ENCODE measurements at regions not wholly inside any gene's neighbourhood (a gene's known extent, or its start where the extent isn't known, plus 50 kb on each side); places are given as distances from the start of the nearest gene placed in this dataset.

DNA sequence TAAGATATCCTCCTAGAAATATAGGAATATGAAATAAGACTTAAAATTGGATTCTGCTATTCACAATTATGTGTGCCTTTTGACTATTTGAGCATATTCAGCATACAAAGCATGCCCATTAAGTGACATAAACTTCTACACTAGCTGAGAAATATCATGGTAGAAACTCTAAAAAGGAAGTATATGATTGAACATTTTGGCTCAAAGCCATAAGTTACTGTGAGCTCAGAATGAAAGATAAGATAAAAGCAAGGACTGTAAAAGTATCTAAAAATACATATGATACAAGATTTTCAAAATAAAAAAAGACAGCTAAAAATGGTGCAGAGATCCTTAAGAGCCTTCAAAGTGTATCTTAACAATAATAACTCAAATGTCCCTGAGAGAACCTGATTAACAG lies 340.5 kb upstream of the SLC39A10 start:
- no peaks in the 10 kb centered on the region for H3K9me3 Mint-ChIP-seq
- H3K27ac Mint-ChIP-seq: no peak overlapping the region
- no peaks in the 10 kb centered on the region for H3K36me3 Mint-ChIP-seq
- H3K27me3 Mint-ChIP-seq (ENCODE audit: low read depth in 3 of 3): no peaks in the 10 kb centered on the region
- H3K4me1 Mint-ChIP-seq: no peaks in the 10 kb centered on the region
- H3K4me3 Mint-ChIP-seq: no peak overlapping the region
- no peak for DNase-seq

DNA sequence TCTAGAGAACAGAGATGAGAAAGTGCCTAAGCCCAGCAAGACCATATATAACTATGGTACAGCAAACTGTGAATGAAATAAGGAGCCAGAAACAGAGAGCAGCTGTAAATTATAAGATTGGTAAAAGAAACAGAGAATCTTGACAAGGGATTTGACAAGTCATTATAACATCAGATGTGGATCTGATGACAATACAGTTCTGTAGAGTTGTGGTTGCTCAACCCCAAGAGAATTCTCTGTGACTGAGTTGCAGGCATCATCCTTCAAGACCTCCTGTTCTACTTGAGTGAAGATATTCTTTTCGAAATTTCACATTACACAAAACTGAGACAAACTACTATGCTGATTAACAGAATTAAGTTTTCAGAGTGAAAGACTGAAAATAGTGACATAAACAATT lies 343.1 kb upstream of the SLC39A10 start:
- DNase-seq: no peak
- Mint-ChIP-seq H3K36me3 (no peaks in the 10 kb centered on the region), H3K4me1 (no peaks in the 10 kb centered on the region)

DNA sequence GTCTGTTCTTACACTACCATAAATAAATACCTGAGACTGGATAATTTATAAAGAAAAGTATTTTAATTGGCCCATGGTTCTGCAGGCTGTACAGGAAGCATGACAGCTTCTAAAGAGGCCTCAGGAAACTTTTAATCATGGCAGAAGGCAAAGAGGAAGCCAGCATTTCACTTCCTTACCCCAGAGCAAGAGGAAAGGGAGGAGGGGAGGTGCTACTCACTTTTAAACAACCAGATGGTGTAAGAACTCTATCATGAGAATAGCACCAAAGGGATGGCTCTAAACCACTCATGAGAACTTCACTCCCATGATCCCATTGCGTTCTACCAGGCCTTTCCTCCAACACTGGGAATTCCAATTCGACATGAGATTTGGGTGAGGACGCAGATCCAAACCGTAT lies 344.4 kb upstream of the SLC39A10 start:
- H3K9me3 Mint-ChIP-seq: no peaks in the 10 kb centered on the region
- H3K36me3 Mint-ChIP-seq: no peaks in the 10 kb centered on the region
- no peaks in the 10 kb centered on the region for H3K4me1 Mint-ChIP-seq
- no peak overlapping the region for H3K4me3 Mint-ChIP-seq
- no peak overlapping the region for H3K27ac Mint-ChIP-seq
- peaks cover 0 to 2% (median 0%) of the 10 kb centered on the region in 3 donors for H3K27me3 Mint-ChIP-seq (ENCODE audit: low read depth in 3 of 3)
- no peak for DNase-seq

More for the DNA sequence above, 343.1 kb upstream of the SLC39A10 start:
- no peak overlapping the region for H3K4me3 Mint-ChIP-seq
- no peaks in the 10 kb centered on the region for H3K9me3 Mint-ChIP-seq
- H3K27me3 Mint-ChIP-seq (ENCODE audit: low read depth in 3 of 3): peaks cover 0 to 2% (median 0%) of the 10 kb centered on the region in 3 donors
- H3K27ac Mint-ChIP-seq: no peak overlapping the region

DNA sequence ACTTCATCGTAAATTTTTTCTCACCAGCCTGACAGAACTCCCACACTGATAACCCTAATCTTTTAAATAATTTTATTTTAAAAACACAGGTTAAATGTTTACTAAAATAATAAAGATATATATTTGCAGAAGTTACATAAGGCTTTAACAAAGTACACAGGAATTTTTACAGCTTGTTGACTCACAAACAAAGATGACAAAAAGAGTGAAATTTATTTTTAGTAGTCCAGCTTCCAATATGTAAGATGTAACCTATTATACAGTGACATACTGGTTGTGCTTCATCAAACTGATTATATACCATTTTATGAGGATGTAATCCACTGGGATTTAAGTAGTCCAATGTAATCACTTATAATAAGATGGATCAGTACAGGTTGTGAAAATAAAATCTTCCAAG lies 348.9 kb upstream of the SLC39A10 start:
- no peak for DNase-seq
- no peak overlapping the region for H3K27ac Mint-ChIP-seq
- H3K4me1 Mint-ChIP-seq: no peaks in the 10 kb centered on the region
- no peaks in the 10 kb centered on the region for H3K36me3 Mint-ChIP-seq
- no peaks in the 10 kb centered on the region for H3K9me3 Mint-ChIP-seq
- no peak overlapping the region for H3K4me3 Mint-ChIP-seq
- H3K27me3 Mint-ChIP-seq (ENCODE audit: low read depth in 3 of 3): peaks cover 0 to 4% (median 2%) of the 10 kb centered on the region in 3 donors

DNA sequence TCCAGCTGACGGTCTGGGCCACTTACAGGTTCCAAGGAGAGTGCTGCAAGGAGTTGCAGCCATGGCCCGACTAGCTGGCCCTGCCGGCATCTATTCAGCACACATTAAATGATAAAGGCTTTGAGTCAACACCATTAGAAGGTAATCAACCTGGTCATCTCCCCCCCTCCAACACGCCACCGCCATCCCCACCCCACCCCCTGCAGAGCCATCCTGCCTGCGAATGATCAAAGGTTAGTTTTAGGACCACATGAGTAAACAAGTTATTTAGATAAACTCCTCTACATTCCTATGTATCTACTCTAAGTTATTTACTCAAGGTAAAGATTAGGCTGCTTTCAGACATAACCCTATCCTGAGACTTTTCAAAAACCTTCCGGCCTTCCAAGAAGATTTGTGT lies 349.3 kb upstream of the SLC39A10 start:
- no peaks in the 10 kb centered on the region for H3K4me1 Mint-ChIP-seq
- no peak for DNase-seq
- no peak overlapping the region for H3K27ac Mint-ChIP-seq
- H3K27me3 Mint-ChIP-seq (ENCODE audit: low read depth in 3 of 3): peaks cover 0 to 4% (median 2%) of the 10 kb centered on the region in 3 donors
- H3K4me3 Mint-ChIP-seq: no peak overlapping the region
- H3K36me3 Mint-ChIP-seq: no peaks in the 10 kb centered on the region
- no peaks in the 10 kb centered on the region for H3K9me3 Mint-ChIP-seq

DNA sequence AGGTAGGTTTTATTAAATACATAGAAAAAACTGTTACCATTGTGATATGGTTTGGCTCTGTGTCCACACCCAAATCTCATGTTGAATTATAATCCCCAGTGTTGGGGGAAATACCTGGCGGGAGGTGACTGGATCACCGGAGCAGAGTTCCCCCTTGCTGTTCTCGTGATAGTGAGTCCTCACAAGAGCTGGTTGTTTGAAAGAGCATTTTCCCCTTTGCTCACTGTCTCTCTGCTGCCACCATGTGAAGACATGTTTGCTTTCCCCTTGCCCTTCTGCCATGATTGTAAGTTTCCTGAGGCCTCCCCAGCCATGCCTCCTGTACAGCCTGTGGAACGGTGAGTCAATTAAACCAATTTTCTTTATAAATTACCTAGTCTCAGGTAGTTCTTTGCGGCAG lies 352.7 kb upstream of the SLC39A10 start:
- Mint-ChIP-seq H3K36me3 (no peaks in the 10 kb centered on the region), H3K27ac (no peak overlapping the region), H3K4me1 (no peaks in the 10 kb centered on the region), H3K4me3 (no peak overlapping the region), H3K27me3 (ENCODE audit: low read depth in 3 of 3) (peaks cover 0 to 4% (median 4%) of the 10 kb centered on the region in 3 donors), H3K9me3 (no peaks in the 10 kb centered on the region)
- no peak for DNase-seq

DNA sequence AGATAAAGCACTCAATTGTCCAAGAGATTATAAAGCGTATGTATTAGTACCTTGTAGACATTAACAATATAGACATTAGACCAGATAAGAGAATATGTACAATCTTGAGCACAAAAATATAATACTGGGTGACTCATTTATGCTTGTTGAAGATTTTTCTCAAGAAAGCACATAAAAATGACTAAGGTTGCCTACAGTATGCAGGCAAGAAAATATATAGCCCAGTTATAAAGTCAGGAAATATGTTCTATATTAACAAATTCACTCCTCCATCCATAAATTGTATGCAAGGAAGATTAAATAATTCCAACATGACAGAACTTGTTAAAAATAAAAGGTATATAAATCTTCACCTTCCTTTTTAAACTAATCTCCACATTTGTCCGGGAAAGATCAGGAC lies 356.4 kb upstream of the SLC39A10 start:
- Mint-ChIP-seq H3K9me3 (no peaks in the 10 kb centered on the region), H3K4me3 (no peak overlapping the region), H3K36me3 (no peaks in the 10 kb centered on the region), H3K27ac (no peak overlapping the region), H3K4me1 (no peaks in the 10 kb centered on the region), H3K27me3 (ENCODE audit: low read depth in 3 of 3) (peaks cover 0 to 4% (median 0%) of the 10 kb centered on the region in 3 donors)
- no peak for DNase-seq

DNA sequence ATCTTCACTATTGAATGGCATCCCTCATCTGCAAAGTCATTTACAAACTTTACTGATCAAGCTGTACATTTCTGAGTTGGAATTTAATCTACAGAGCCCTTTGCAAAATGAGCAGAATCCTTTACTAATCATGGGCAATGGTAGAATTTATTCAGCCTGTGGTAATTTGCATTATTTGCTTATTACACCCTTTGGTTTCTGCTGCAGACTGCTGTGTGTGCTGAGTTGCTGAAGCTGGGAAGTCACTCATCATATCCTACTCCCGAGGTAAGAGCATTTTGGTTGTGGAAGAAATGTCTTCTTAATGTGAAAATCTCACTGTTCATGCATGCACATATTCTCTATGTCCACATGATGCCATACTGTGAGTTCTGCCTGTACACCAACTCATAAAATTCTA lies 357.4 kb upstream of the SLC39A10 start:
- peaks cover 0 to 4% (median 0%) of the 10 kb centered on the region in 3 donors for H3K27me3 Mint-ChIP-seq (ENCODE audit: low read depth in 3 of 3)
- no peaks in the 10 kb centered on the region for H3K36me3 Mint-ChIP-seq
- no peaks in the 10 kb centered on the region for H3K4me1 Mint-ChIP-seq
- no peak for DNase-seq
- H3K27ac Mint-ChIP-seq: no peak overlapping the region
- H3K4me3 Mint-ChIP-seq: no peak overlapping the region
- no peaks in the 10 kb centered on the region for H3K9me3 Mint-ChIP-seq

DNA sequence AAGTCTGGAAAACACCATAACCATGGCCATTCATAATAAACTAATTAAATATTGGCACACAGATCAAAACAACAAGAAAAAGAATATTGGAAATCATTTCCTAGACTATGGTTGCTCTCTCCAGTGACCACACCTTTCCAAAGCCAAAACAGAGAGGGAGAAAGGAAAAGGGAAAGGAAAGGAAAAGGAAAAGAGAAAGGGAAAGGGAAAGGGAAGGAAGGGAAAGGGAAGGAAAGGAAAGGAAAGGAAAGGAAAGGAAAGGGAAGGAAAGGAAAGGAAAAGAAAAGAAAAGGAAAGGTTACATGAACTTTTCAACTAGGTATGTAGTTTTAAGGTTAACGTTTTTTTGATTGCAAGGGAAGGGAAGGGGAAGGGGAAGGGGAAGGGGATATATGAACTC lies 360.5 kb upstream of the SLC39A10 start:
- Mint-ChIP-seq H3K4me1 (no peaks in the 10 kb centered on the region), H3K27ac (no peak overlapping the region), H3K36me3 (peaks cover 0 to 3% (median 0%) of the 10 kb centered on the region in 3 donors)

DNA sequence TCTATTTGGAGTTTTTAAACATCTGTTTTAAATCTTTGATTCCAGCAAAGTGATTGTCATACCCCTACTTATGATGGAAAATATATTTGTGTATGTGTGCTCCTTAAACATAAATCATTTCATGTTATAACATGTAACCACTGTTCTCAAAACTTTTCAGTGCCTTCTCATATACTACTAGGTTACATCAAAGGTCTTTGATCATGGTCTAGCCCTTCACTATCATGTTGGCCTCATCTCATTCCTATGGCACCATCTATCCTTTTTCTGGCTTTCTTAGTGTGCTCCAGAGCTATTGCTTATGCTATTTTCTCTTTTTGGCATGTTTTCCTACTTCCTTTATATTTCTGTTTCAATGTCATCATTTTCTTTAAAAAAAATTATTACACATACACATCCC lies 367.9 kb upstream of the SLC39A10 start:
- Mint-ChIP-seq H3K36me3 (peaks cover 0 to 3% (median 0%) of the 10 kb centered on the region in 3 donors), H3K4me1 (no peaks in the 10 kb centered on the region), H3K4me3 (no peak overlapping the region), H3K9me3 (peaks cover 0 to 6% (median 0%) of the 10 kb centered on the region in 6 donors), H3K27me3 (ENCODE audit: low read depth in 3 of 3) (peaks cover 0 to 9% (median 8%) of the 10 kb centered on the region in 3 donors), H3K27ac (no peak overlapping the region)
- no peak for DNase-seq

More for the DNA sequence above, 360.5 kb upstream of the SLC39A10 start:
- no peak for DNase-seq
- H3K4me3 Mint-ChIP-seq: no peak overlapping the region
- H3K9me3 Mint-ChIP-seq: peaks cover 0 to 6% (median 0%) of the 10 kb centered on the region in 6 donors
- H3K27me3 Mint-ChIP-seq (ENCODE audit: low read depth in 3 of 3): peaks cover 0 to 7% (median 3%) of the 10 kb centered on the region in 3 donors

DNA sequence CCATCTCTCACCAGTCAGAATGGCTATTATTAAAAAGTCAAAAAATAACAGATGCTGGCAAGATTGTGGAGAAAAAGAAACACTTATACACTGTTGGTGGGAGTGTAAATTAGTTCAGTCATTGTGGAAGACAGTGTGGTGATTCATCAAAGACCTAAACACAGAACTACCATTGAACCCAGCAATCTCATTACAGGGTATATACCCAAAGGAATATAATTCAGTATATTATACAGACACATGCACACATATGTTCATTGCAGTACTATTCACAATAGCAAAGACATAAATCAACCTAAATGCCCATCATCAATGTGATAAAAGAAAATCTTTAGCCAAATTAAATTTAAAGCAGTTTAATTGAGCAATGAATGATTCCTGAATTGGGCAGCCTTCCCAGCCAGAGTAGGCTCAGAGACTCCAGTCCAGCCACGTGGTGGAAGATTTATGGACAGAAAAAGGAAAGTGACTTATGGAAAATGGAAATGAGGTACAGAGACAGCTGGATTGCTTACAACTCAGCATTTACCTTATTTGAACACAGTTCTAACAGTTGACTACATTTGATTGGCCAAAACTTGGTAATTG lies 377.1 kb upstream of the SLC39A10 start:
- Mint-ChIP-seq H3K27ac (no peak overlapping the region), H3K36me3 (no peaks in the 10 kb centered on the region), H3K9me3 (no peaks in the 10 kb centered on the region), H3K4me3 (no peak overlapping the region), H3K27me3 (ENCODE audit: low read depth in 3 of 3) (peaks cover 0 to 11% (median 2%) of the 10 kb centered on the region in 3 donors), H3K4me1 (no peaks in the 10 kb centered on the region)
- no peak for DNase-seq

DNA sequence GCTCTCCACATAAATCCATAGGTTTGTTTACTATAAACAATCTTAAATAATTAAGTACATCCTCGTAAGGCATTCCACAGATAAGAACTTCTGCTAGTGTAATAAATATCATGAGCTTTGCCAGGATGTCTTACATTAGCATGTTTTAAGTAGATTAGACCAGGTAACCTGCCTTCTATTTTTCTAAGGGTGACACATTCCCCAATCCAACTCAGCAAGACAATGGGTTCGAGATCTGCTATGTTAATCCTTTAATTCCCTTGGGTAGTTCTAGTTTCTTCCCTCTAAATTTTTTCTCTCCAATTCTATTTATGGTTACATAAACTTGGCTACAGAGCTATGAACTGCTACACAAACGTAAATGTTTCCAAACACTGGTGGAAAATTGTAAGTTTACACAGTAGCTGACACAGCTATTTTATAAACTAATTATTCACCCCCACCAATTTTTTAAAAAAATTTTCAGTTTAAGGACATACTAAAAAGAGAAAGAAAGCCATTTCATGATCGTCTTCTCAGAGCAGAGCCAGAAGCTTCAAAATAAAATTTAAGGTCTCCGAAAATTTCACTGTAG lies 386.5 kb upstream of the SLC39A10 start:
- Mint-ChIP-seq H3K27ac (no peak overlapping the region), H3K4me3 (no peak overlapping the region), H3K36me3 (no peaks in the 10 kb centered on the region), H3K4me1 (no peaks in the 10 kb centered on the region), H3K9me3 (peaks cover 0 to 6% (median 0%) of the 10 kb centered on the region in 6 donors), H3K27me3 (ENCODE audit: low read depth in 3 of 3) (peaks cover 1 to 12% (median 4%) of the 10 kb centered on the region in 3 donors)
- no peak for DNase-seq

DNA sequence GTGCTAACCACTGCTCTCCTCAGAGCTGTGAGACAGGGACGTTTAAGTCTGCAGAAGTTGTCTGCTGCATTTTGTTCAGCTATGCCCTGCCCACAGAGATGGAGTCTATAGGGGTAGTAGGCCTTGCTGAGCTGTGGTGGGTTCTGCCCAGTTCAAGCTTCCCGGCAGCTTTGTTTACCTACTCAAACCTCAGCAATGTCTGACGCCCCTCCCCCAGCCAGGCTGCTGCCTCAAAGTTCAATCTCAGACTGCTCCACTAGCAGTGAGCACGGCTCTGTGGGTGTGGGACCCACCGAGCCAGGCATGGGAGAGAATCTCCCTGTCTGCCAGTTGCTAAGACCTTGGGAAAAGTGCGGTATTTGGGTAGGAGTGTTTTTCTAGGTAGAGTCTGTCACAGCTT lies 387.8 kb upstream of the SLC39A10 start:
- no peak overlapping the region for H3K27ac Mint-ChIP-seq
- peaks cover 1 to 8% (median 2%) of the 10 kb centered on the region in 3 donors for H3K27me3 Mint-ChIP-seq (ENCODE audit: low read depth in 3 of 3)
- no peaks in the 10 kb centered on the region for H3K36me3 Mint-ChIP-seq
- peaks cover 0 to 6% (median 0%) of the 10 kb centered on the region in 6 donors for H3K9me3 Mint-ChIP-seq
- H3K4me1 Mint-ChIP-seq: no peaks in the 10 kb centered on the region
- H3K4me3 Mint-ChIP-seq: no peak overlapping the region
- DNase-seq: no peak

DNA sequence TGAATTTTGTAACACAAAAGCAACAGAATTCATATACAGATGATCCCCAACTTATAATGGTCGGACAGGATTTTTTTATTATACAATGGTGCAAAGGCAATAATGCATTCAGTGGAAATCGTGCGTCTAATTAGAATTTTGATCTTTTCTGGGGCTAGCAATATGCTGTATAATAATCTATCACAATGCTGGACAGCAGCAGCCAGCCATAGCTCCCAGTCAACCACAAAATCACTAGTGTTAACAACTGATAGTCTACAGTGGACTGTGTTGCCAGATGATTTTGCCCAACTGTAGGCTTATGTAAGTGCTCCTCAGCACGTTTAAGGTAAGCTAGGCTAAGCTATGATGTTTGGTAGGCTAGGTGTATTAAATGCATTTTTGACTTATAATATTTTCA lies 399.0 kb upstream of the SLC39A10 start:
- DNase-seq: no peak
- H3K27ac Mint-ChIP-seq: no peak overlapping the region
- peaks cover 0 to 8% (median 1%) of the 10 kb centered on the region in 6 donors for H3K9me3 Mint-ChIP-seq
- no peak overlapping the region for H3K4me3 Mint-ChIP-seq
- H3K36me3 Mint-ChIP-seq: no peaks in the 10 kb centered on the region
- H3K27me3 Mint-ChIP-seq (ENCODE audit: low read depth in 3 of 3): peaks cover 2% of the 10 kb centered on the region in 3 donors
- H3K4me1 Mint-ChIP-seq: no peaks in the 10 kb centered on the region

DNA sequence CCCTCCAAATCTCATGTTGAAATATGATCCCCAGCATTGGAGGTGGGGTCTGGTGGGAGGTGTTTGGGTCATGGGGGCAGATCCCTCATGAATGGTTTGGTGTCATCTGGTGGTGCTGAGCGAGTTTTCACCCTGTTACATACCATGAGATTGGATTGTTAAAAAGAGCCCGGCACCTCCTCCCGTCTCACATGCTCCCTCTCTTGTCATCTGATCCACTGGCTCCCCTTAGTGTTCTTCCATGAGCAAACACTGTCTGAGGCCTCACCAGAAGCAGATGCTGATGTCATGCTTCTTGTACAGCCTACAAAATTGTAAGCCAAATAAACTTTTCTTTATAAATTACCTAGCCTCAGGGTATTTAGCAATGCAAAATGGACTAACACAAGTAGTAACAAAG lies 405.0 kb upstream of the SLC39A10 start:
- Mint-ChIP-seq H3K9me3 (peaks cover 0 to 10% (median 4%) of the 10 kb centered on the region in 6 donors), H3K36me3 (no peaks in the 10 kb centered on the region), H3K4me3 (no peak overlapping the region), H3K4me1 (no peaks in the 10 kb centered on the region), H3K27me3 (ENCODE audit: low read depth in 3 of 3) (peaks cover 0 to 4% (median 2%) of the 10 kb centered on the region in 3 donors), H3K27ac (no peak overlapping the region)
- no peak for DNase-seq

Measured in immature natural killer cell (primary cell).